ENCODE measurements at regions not wholly inside any gene's neighbourhood (a gene's known extent, or its start where the extent isn't known, plus 50 kb on each side); places are given as distances from the start of the nearest gene placed in this dataset.

GRCh38 chr7:138233189-138233588 is 156.9 kb downstream of the AKR1D1 start:
- Histone ChIP-seq H3K27ac (ENCODE audit: extremely low read depth, low read depth, low read length) (no peak overlapping the region), H3K4me3 (ENCODE audit: low read depth, low read length) (no peak overlapping the region), H3K36me3 (ENCODE audit: control insufficient read depth in 2 of 2, insufficient read depth in 1 of 2, low read length in 2 of 2) (no peaks in the 10 kb centered on the region), H3K9me3 (ENCODE audit: control insufficient read depth, insufficient read depth, low read depth, low read length) (no peaks in the 10 kb centered on the region), H3K4me1 (ENCODE audit: control insufficient read depth, insufficient read depth, low read length) (no peaks in the 10 kb centered on the region)
- ChIA-PET CTCF (interaction anchor here (0.6 kb wide), 2 partner anchors 220 to 518 kb away, joined by 3 to 6 read pairs; no protein-coding TSS in a partner anchor), POLR2A (no interaction called here)
- no peak for TF ChIP-seq ZNF311 (tag by site-specific recombination; IDR thresholded peaks at IDR 0.05; ENCODE audit: borderline replicate concordance)
- TF ChIP-seq ZNF623 (tag by site-specific recombination; IDR thresholded peaks at IDR 0.05), result no peak
- TF ChIP-seq ZNF302 (tag by site-specific recombination; IDR thresholded peaks at IDR 0.05; ENCODE audit: low read depth), result no peak
- TF ChIP-seq, protein P1, sequence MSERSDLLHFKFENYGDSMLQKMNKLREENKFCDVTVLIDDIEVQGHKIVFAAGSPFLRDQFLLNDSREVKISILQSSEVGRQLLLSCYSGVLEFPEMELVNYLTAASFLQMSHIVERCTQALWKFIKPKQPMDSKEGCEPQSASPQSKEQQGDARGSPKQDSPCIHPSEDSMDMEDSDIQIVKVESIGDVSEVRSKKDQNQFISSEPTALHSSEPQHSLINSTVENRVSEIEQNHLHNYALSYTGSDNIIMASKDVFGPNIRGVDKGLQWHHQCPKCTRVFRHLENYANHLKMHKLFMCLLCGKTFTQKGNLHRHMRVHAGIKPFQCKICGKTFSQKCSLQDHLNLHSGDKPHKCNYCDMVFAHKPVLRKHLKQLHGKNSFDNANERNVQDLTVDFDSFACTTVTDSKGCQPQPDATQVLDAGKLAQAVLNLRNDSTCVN (tag by site-specific recombination; optimal IDR thresholded peaks at IDR 0.05), result no peak
- no peak for TF ChIP-seq ZNF785 (tag by site-specific recombination; IDR thresholded peaks at IDR 0.05)
- no peak for TF ChIP-seq ZNF24 (tag by site-specific recombination; IDR thresholded peaks at IDR 0.05)
- no peak for TF ChIP-seq ZFHX2 (tag by site-specific recombination; conservative IDR thresholded peaks at IDR 0.05)
- no peak for TF ChIP-seq HOXA7 (CRISPR knock-in tag; IDR thresholded peaks at IDR 0.05; ENCODE audit: borderline replicate concordance)
- no peak for TF ChIP-seq ZNF248 (tag by site-specific recombination; IDR thresholded peaks at IDR 0.05)
- TF ChIP-seq ZSCAN30 (tag by site-specific recombination; IDR thresholded peaks at IDR 0.05), result no peak
- no peak for TF ChIP-seq GLI2 (tag by site-specific recombination; IDR thresholded peaks at IDR 0.05; ENCODE audit: borderline replicate concordance, low read depth)
- no peak for TF ChIP-seq MYNN (tag by site-specific recombination; IDR thresholded peaks at IDR 0.05; ENCODE audit: borderline replicate concordance)
- no peak for TF ChIP-seq YY2 (tag by site-specific recombination; IDR thresholded peaks at IDR 0.05)
- no peak for TF ChIP-seq ZNF214 (tag by site-specific recombination; IDR thresholded peaks at IDR 0.05; ENCODE audit: borderline replicate concordance)
- no peak for TF ChIP-seq CTCF (tag by site-specific recombination; IDR thresholded peaks at IDR 0.05)
- TF ChIP-seq MEIS1 (CRISPR knock-in tag; IDR thresholded peaks at IDR 0.05; ENCODE audit: borderline replicate concordance), result no peak
- TF ChIP-seq ZNF404 (tag by site-specific recombination; IDR thresholded peaks at IDR 0.05), result no peak
- TF ChIP-seq KLF7 (tag by site-specific recombination; IDR thresholded peaks at IDR 0.05; ENCODE audit: borderline replicate concordance), result no peak
- no peak for TF ChIP-seq ZNF423 (tag by site-specific recombination; IDR thresholded peaks at IDR 0.05)

DNA sequence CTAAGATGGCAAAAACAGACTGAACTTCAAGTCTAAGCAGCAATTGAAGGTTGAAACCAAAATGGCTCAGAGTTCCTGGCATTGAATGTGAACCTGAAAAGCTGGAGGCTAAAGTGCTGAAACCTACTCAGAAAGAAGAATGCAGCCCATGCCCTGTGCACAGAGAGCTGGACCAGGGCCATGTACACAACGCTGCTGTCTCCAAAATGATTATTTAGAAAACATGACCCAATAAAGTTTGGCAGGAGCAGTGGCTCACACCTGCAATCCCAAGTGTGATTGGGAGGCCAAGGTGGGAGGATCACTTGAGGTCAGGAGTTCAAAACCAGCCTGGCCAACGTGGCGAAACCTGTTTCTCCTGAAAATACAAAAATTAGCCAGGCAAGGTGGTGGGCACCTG is 158.9 kb downstream of the AKR1D1 start:
- Histone ChIP-seq H3K4me1 (ENCODE audit: control insufficient read depth, insufficient read depth, low read length) (no peaks in the 10 kb centered on the region), H3K36me3 (ENCODE audit: control insufficient read depth in 2 of 2, insufficient read depth in 1 of 2, low read length in 2 of 2) (no peaks in the 10 kb centered on the region), H3K4me3 (ENCODE audit: low read depth, low read length) (no peak overlapping the region), H3K9me3 (ENCODE audit: control insufficient read depth, insufficient read depth, low read depth, low read length) (no peaks in the 10 kb centered on the region), H3K27ac (ENCODE audit: extremely low read depth, low read depth, low read length) (no peak overlapping the region)
- ChIA-PET POLR2A (no interaction called here), CTCF (interaction anchor here (0.7 kb wide), 1 partner anchor 432 kb away, joined by 3 read pairs; no protein-coding TSS in a partner anchor)
- TF ChIP-seq SCRT1 (tag by site-specific recombination; IDR thresholded peaks at IDR 0.05; ENCODE audit: borderline replicate concordance) (no peak), WT1 (tag by site-specific recombination; IDR thresholded peaks at IDR 0.05) (no peak), ZNF274 (IDR thresholded peaks at IDR 0.05; ENCODE audit: low read length) (no peak), ZNF274 (tag by site-specific recombination; IDR thresholded peaks at IDR 0.05; ENCODE audit: borderline replicate concordance) (no peak), GLIS2 (tag by site-specific recombination; IDR thresholded peaks at IDR 0.05) (no peak), GFI1B (tag by site-specific recombination; IDR thresholded peaks at IDR 0.05) (no peak), ATF2 (tag by site-specific recombination; IDR thresholded peaks at IDR 0.05; ENCODE audit: low read depth) (no peak), ZNF548 (tag by site-specific recombination; IDR thresholded peaks at IDR 0.05) (no peak), ZNF366 (tag by site-specific recombination; conservative IDR thresholded peaks at IDR 0.05) (no peak)
- TF ChIP-seq, protein P2, sequence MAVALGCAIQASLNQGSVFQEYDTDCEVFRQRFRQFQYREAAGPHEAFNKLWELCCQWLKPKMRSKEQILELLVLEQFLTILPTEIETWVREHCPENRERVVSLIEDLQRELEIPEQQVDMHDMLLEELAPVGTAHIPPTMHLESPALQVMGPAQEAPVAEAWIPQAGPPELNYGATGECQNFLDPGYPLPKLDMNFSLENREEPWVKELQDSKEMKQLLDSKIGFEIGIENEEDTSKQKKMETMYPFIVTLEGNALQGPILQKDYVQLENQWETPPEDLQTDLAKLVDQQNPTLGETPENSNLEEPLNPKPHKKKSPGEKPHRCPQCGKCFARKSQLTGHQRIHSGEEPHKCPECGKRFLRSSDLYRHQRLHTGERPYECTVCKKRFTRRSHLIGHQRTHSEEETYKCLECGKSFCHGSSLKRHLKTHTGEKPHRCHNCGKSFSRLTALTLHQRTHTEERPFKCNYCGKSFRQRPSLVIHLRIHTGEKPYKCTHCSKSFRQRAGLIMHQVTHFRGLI (tag by site-specific recombination; IDR thresholded peaks at IDR 0.05), result no peak
- TF ChIP-seq, protein P3, sequence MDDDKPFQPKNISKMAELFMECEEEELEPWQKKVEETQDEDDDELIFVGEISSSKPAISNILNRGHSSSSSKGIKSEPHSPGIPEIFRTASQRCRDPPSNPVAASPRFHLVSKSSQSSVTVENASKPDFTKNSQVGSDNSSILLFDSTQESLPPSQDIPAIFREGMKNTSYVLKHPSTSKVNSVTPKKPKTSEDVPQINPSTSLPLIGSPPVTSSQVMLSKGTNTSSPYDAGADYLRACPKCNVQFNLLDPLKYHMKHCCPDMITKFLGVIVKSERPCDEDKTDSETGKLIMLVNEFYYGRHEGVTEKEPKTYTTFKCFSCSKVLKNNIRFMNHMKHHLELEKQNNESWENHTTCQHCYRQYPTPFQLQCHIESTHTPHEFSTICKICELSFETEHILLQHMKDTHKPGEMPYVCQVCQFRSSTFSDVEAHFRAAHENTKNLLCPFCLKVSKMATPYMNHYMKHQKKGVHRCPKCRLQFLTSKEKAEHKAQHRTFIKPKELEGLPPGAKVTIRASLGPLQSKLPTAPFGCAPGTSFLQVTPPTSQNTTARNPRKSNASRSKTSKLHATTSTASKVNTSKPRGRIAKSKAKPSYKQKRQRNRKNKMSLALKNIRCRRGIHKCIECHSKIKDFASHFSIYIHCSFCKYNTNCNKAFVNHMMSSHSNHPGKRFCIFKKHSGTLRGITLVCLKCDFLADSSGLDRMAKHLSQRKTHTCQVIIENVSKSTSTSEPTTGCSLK (tag by site-specific recombination; IDR thresholded peaks at IDR 0.05), result no peak

All from HEK293 (cell line).